Non-pigmented ciliary epithelial cell (primary cell): ENCODE measurements at regions not wholly inside any gene's neighbourhood (a gene's known extent, or its start where the extent isn't known, plus 50 kb on each side); places are given as distances from the start of the nearest gene placed in this dataset.
"Not testable (repeated sequence)": the region's sequence is repeated elsewhere in the genome, so short reads cannot be mapped to it uniquely, and the experiment has no call there.

Source experiments
- DNase-seq: peaks from one replicate; pipeline ENCODE4 v3.0.0-alpha.2; 2010; ENCODE audit warnings: low read depth

DNA sequence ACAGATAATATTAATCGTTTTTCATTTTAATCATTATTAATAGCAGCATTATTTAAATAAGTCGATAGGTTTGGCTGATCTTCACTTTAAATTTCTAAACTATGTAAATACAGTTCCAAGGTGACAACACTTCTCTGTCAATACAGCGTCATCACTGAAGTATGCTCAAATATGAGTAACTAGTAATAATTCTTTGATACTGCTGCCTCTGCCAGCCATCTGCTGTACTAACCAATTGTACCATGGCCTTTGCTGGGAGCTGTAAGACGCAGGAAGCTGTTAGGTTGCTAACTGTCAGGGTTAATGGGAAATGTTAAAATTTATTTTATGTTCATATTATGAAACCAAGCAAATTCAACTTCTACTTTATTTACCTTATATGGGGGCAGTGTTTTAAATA lies 1650.5 kb upstream of the LRRTM3 start:
- no peak for DNase-seq

DNA sequence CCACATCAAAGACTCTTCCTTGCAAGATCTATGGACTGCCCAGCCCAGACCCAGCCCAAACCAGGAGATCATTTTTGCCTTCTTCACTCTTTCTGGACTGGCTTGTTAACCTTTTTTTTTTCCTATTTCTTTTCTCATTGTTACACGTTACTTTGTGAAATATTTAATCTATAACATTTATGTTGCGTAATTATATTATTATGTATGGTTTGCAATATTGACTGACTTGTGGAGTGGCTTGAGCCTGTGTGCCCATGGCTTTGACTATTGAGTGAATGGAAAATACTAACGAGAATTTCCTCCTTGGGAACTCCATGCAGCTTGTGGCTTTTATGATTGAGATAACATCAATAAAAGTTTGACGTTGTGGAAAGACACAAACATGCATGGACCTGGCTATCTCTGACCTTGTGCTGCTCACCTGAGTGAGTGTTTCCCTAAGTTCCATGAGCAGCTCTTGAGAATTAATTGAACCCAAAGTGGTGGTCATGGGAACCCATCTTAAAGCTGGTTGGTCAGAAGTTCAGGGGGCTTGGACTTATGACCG lies 1641.3 kb upstream of the LRRTM3 start:
- DNase-seq = no peak

DNA sequence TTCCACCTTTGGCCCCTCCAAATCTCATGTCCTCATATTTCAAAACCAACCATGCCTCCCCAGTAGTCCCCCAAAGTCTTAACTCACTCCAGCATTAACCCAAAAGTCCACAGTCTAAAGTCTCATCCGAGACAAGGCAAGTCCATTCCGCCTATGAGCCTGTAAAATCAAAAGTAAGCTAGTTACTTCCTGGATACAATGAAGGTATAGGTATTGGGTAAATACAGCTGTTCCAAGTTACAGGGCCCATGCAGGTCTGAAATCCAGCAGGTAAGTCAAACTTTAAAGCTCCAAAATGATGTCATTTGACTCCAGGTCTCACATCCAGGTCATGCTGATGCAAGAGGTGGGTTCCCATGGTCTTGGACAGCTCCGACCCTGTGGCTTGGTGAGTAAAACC lies 1640.1 kb upstream of the LRRTM3 start:
- not testable (repeated sequence) for DNase-seq

DNA sequence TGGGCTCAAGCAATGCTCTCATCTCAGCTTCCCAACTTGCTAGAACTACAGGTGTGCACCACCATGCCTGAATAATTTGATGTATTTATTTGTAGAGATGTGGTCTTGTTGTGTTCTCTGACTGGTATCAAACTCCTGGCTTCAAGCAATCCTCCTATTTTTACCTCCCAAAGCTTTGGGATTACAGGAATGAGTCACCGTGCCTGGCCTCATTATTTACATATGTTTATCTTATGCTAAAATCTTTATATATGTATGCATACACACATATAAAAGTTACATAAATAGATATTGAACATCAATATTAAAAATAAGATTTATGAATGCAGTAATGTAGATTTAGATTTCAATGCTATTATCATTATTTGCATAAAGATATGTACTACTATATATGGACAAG lies 1634.5 kb upstream of the LRRTM3 start:
- no peak for DNase-seq

DNA sequence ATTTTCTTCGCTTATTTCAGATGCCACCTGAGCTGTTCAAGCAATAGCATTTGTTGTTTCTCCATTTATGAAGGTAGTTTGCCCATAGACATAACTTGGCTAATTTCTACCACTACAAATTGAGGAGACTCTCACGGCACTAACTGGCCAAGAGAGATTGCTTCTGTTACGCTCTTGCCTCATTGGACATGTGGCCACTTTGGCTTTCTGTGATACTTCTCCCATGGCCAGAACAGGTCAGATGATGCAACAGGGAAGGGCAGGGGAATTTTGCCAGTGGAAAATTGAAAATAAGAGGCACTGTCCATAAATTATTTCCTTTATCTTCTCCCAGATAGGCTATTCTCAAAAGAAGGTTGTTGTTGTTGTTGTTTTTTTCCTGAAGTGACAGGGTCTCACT lies 1633.3 kb upstream of the LRRTM3 start:
- no peak for DNase-seq

GRCh38 chr10:65294329-65294728 lies 1631.5 kb upstream of the LRRTM3 start:
- DNase-seq = no peak

DNA sequence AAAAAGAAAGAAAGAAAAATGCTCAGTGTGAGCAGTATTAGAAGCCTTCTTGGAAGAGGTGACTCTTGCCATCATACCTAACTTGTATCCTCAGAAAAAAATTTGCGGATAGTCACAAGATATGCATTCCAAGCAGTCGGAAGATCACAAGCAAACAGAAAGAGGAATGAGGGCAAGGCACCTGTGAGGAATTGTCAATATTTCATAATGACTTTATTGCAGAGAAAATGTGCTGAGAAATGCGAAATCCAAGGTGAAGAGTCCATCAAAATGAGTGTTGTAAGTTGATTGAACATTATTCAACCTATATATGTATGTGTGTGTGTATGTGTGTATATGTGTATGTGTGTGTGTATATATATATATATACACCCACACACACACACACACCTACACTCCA lies 1624.7 kb upstream of the LRRTM3 start:
- no peak for DNase-seq

DNA sequence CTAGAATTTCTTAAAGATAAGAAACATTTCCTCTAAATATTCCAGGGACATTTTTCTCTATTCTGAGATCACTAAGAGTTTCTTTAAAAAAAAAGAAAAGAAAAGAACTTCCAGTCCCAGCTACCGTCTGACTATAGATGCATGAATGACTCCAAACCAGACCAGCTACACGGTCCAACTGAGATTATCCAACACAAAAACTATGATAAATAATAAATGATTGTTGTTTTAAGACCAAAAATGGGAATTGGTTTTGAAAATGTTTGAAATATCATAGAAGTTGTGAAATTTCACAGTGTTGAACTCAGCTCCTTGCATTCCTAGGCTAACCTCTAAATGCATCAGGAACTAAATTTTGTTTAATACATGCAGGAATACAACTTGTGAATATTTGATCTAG lies 1619.6 kb upstream of the LRRTM3 start:
- DNase-seq = no peak

- no peak for DNase-seq
Observed at GRCh38 chr10:65312876-65313275, 1613.0 kb upstream of the LRRTM3 start.

GRCh38 chr10:65313406-65313805 lies 1612.4 kb upstream of the LRRTM3 start:
- DNase-seq = peak; percentile 38

DNA sequence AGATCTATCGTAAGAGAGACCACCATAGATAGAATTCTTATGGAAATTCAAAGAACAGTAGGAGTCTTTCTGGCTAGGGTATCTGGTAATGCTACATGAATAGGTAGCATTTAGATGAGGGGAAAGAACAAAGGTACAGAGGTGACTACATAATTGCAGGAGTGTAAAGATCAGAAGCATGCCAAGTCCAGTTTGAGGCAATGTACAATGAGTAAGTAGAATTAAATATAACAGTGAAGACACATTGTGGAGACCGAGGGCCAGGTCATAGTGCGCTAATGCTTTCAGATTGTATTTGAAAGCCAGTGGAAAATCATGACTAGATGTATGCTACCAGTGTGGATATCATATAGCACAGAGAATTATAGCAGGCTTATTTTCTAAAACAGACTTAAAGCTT lies 1611.6 kb upstream of the LRRTM3 start:
- DNase-seq = no peak

GRCh38 chr10:65319493-65319892 lies 1606.3 kb upstream of the LRRTM3 start:
- DNase-seq = no peak

DNA sequence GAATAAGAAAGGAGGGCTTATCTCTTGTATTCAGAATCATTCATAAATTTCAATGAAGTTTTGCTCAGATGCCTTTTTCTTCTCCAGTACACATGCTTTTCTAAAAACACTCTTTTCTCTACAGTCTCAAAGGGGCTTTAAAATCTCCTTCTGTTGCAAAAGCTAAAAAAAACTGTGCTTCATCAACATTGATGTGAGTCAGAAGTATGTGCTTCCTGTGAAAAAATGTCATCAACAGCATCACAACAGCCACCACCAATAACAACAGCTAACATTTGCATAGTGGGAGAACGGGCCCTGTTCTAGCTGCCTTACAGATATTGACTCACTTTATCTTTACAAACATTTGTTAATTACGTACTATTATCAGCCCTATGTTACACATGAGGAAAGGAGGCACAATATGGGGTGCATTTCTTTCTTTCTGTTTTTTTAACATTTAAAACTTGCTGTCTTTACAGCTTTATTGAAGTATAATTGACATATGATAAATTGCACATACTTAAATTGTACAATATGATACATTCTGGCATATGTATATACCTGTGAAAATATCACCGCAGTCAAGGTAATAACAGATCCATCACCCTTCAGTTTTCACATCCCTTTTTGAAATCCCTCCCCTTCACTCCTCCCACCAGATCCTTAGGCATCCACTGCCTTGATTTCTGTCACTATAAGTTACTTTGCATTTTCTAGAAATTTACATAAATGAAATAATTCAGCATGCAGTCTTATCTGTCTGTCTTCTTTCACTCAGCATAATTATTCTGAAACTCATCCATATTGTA lies 1605.4 kb upstream of the LRRTM3 start:
- no peak for DNase-seq

- no peak for DNase-seq
Observed at GRCh38 chr10:65323802-65324201, 1602.0 kb upstream of the LRRTM3 start.

- no peak for DNase-seq
Observed at GRCh38 chr10:65325913-65326312, 1599.9 kb upstream of the LRRTM3 start.

DNA sequence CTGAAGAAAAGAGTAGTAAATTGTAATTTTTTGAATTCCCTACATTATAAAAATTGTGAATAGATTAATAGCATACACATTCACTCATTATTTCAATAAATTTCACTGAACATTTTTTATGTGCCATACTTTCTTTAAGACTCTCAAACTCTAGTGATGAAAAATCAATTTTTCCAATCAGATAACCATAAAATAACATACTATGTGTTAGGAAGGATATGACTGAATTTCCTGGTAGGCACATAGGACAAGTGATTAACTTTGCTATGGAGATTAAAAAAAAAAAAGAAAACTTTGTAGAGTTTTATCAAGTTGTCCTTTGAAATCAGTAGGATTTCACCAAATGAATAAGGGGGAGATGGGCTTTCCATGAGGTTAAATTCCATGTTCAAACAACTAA lies 1597.3 kb upstream of the LRRTM3 start:
- no peak for DNase-seq

DNA sequence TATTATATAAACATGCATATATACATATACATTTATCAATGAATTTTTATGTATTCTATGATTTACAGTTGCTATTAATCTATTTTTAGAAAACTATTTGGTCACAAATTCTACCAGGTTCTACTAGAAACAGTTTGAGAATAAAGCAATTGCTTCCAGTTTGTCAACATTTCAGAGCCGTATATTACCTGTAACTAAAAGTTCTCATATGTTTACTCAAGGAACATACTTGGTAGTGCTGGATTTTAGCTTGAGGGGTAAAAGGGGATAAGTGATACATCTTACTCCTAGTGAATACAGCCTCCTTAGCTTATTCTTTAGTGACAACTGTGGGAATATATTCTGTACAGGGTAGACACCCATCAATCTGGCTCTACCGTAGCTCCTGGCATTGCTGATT lies 1590.5 kb upstream of the LRRTM3 start:
- DNase-seq = no peak

- DNase-seq = no peak
Observed at GRCh38 chr10:65340340-65340739, 1585.5 kb upstream of the LRRTM3 start.

GRCh38 chr10:65341323-65341925 lies 1584.4 kb upstream of the LRRTM3 start:
- DNase-seq = peak; percentile 57

- no peak for DNase-seq
Observed at GRCh38 chr10:65342245-65342644, 1583.6 kb upstream of the LRRTM3 start.

DNA sequence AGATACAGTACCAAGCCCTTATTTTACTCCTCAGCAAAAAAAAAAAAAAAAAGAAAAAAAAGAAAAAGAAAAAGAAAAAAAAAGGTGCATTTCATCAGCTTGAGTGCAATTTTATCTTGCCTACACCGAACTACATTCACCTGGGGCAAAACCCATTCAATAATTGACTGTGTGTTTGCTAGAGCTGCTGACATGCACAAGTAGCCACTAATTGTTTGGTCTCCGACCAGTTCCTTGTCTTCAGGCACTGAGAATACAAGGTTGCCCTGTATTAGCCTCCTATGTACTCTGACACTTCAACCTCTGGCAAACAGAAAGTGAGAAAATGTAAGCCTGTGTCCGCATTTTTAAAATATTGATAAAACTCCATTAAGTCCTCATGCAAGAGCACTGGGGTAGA lies 1579.4 kb upstream of the LRRTM3 start:
- DNase-seq = no peak

GRCh38 chr10:65348637-65349036 lies 1577.2 kb upstream of the LRRTM3 start:
- DNase-seq = no peak

DNA sequence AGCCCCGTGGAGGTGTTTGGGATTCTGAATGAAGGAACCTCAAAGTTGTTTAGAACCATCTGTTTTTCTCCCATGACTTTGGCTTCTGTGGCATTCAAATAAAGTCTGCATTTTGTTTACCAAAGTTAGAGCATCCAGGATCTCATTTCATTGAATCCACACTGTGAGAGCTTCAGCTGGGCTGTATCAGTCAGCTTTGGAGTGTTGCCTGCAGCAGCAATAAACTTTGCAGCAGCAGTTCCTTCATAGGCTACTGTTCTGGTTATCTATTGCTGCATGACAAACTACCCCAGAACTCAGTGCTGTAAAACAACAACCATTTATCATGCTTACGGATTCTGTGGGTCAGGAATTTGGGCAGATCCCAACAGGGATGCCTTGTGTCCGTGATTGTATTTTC lies 1575.2 kb upstream of the LRRTM3 start:
- DNase-seq = no peak
